GM12873 (cell line): ENCODE measurements at regions not wholly inside any gene's neighbourhood (a gene's known extent, or its start where the extent isn't known, plus 50 kb on each side); places are given as distances from the start of the nearest gene placed in this dataset.

Source experiments
- CTCF ChIP-seq: IDR thresholded peaks from 2 replicates; pipeline ENCODE4 v1.5.1; 2012; ENCODE audit warnings: low read depth, mild to moderate bottlenecking, moderate library complexity, low read length, control low read depth; ENCODE audit not compliant: insufficient read depth; ENCODE audit errors: missing control alignments

- no peak for TF ChIP-seq CTCF
Measured at GRCh38 chr10:29011516-29011915, 277.4 kb upstream of the LYZL1 start.

GRCh38 chr10:29012926-29013554, 275.8 kb upstream of the LYZL1 start:
- TF ChIP-seq CTCF = no peak

- no peak for TF ChIP-seq CTCF
Measured at GRCh38 chr10:29021591-29021990, 267.3 kb upstream of the LYZL1 start.

- no peak for TF ChIP-seq CTCF
Measured at GRCh38 chr10:29022513-29022912, 266.4 kb upstream of the LYZL1 start.

- no peak for TF ChIP-seq CTCF
Measured at GRCh38 chr10:29023678-29024077, 265.2 kb upstream of the LYZL1 start.

GRCh38 chr10:29026065-29026797, 262.6 kb upstream of the LYZL1 start:
- TF ChIP-seq CTCF = no peak

- no peak for TF ChIP-seq CTCF
Measured at GRCh38 chr10:29026802-29027580, 261.9 kb upstream of the LYZL1 start.
